ENCODE measurements at regions not wholly inside any gene's neighbourhood (a gene's known extent, or its start where the extent isn't known, plus 50 kb on each side); places are given as distances from the start of the nearest gene placed in this dataset.
"Not testable (repeated sequence)": the region's sequence is repeated elsewhere in the genome, so short reads cannot be mapped to it uniquely, and the experiment has no call there.

DNA sequence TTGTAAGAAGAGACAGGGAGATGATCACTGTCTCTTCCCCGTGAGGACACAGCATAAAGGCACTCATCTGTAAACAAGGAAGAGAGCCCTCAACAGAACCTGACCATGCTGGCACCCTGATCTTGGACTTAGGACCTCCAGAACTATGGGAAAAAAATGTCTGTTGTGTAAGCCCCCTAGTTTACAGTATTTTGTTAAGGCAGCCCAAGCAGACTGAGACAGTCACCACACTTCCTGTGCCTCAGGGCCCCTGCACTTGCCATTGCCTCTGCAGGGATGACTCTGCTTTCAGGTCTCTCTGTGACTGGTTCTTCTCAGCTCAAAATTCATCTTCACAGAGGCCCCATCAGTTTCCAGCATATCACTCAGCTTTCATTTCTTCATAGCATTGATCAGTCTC, 372.1 kb downstream of the TLE1 start:
- intact Hi-C loops (cut with DNase I), result no loop called here
- no peak for TF ChIP-seq CTCF (IDR thresholded peaks at IDR 0.05)
- no peak for ATAC-seq

GRCh38 chr9:81314490-81314889, 374.9 kb downstream of the TLE1 start:
- no peak for TF ChIP-seq CTCF (IDR thresholded peaks at IDR 0.05)
- H3K4me3 ChIP-seq, result no peak overlapping the region
- no peaks in the 10 kb centered on the region for H3K4me1 ChIP-seq
- H3K27me3 ChIP-seq, result no peaks in the 10 kb centered on the region
- no peaks in the 10 kb centered on the region for H3K36me3 ChIP-seq
- no peak overlapping the region for H3K27ac ChIP-seq
- no peak for DNase-seq
- ATAC-seq, result no peak
- H3K9me3 ChIP-seq, result peaks cover 0 to 7% of the 10 kb centered on the region in 2 donors
- intact Hi-C loops (cut with DNase I), result no loop called here

More for the DNA sequence above, 372.1 kb downstream of the TLE1 start:
- H3K4me3 ChIP-seq, result no peak overlapping the region
- no peaks in the 10 kb centered on the region for H3K36me3 ChIP-seq
- no peak for DNase-seq
- no peaks in the 10 kb centered on the region for H3K27me3 ChIP-seq
- no peaks in the 10 kb centered on the region for H3K4me1 ChIP-seq
- H3K27ac ChIP-seq, result no peak overlapping the region
- H3K9me3 ChIP-seq, result peaks cover 0 to 7% of the 10 kb centered on the region in 2 donors

DNA sequence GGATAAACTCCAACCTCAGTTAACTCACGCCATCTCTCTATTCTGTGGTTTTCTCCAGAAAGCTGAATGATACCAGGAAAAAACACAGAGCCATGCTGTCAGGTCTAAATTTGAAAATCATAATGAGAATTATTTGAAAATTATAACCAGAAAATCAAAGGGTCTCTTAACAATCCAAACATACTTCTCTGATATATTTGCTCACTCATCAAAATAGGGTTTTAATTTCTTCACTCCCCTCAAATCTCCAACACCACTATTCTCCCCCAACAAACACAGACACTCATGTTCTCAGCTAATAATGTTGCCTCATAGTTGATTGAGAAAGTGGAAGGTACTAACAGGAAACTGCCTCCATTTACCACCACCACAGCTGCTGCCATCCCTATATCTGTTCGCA, 375.5 kb downstream of the TLE1 start:
- peaks cover 0 to 7% of the 10 kb centered on the region in 2 donors for H3K9me3 ChIP-seq
- no peak for TF ChIP-seq CTCF (IDR thresholded peaks at IDR 0.05)
- no peaks in the 10 kb centered on the region for H3K36me3 ChIP-seq
- ATAC-seq (no peak), DNase-seq (no peak)
- no peak overlapping the region for H3K4me3 ChIP-seq
- no peaks in the 10 kb centered on the region for H3K4me1 ChIP-seq
- H3K27ac ChIP-seq, result no peak overlapping the region
- H3K27me3 ChIP-seq, result no peaks in the 10 kb centered on the region
- intact Hi-C loops (cut with DNase I), result no loop called here

DNA sequence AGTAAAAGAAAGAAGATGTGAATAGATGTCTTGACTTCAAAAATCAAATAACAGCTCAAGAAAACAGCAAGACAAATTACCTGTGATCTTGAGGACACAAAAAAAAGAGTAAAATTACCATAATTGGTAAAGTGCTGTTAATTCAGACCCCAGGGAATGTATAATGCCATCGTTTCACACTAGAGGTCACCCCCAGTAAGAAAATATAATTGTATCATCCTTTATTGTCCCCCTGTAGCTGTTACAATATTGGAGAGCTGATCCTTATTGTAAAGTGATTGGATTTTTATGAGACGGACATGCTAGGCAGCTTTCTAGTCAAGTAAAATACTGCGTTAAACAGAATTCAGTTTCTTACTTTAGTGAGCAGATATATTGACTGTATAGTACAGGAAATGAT, 377.0 kb downstream of the TLE1 start:
- peaks cover 0 to 7% of the 10 kb centered on the region in 2 donors for H3K9me3 ChIP-seq
- H3K4me1 ChIP-seq, result no peaks in the 10 kb centered on the region
- intact Hi-C loops (cut with DNase I), result no loop called here
- ATAC-seq (no peak), DNase-seq (no peak)
- H3K4me3 ChIP-seq, result no peak overlapping the region
- no peak for TF ChIP-seq CTCF (IDR thresholded peaks at IDR 0.05)
- H3K27ac ChIP-seq, result no peak overlapping the region
- H3K36me3 ChIP-seq, result no peaks in the 10 kb centered on the region
- no peaks in the 10 kb centered on the region for H3K27me3 ChIP-seq

DNA sequence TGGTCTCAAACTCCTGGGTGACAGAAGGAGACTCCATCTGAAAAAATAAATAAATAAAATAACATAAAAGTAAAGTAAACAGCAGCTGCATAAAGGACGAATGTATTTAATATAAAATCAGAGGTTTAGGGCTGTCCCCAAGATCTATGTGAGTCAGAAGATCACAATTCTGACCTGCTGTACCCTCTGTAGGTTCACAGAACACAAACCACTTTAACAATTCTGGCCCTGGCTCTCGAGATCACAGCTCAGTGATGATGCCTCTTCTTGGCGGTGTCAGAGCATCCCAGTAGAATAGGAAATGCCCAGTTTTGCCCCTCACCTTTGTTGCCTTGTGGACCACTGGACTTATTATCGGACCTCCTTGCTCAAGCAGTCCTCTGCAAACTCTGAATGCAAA, 380.9 kb downstream of the TLE1 start:
- TF ChIP-seq CTCF (IDR thresholded peaks at IDR 0.05), result no peak
- H3K4me3 ChIP-seq, result no peak overlapping the region
- no peaks in the 10 kb centered on the region for H3K27me3 ChIP-seq
- no peak overlapping the region for H3K27ac ChIP-seq
- H3K36me3 ChIP-seq, result no peaks in the 10 kb centered on the region
- no peak for DNase-seq
- H3K9me3 ChIP-seq, result no peaks in the 10 kb centered on the region
- intact Hi-C loops (cut with DNase I), result no loop called here
- ATAC-seq, result no peak
- H3K4me1 ChIP-seq, result no peaks in the 10 kb centered on the region

GRCh38 chr9:81307791-81308190, 381.6 kb downstream of the TLE1 start:
- H3K27ac ChIP-seq; H3K27me3 ChIP-seq; H3K9me3 ChIP-seq; H3K36me3 ChIP-seq; ATAC-seq; intact Hi-C loops (cut with DNase I); H3K4me3 ChIP-seq; H3K4me1 ChIP-seq; DNase-seq: not testable (repeated sequence)

Measured in left lung (tissue), 4 donors.